Gastroesophageal sphincter (tissue), 3 donors: ENCODE measurements at regions not wholly inside any gene's neighbourhood (a gene's known extent, or its start where the extent isn't known, plus 50 kb on each side); places are given as distances from the start of the nearest gene placed in this dataset.

Experiments
- POLR2A ChIP-seq, 2 donors: fragments of 450-650 bp; IDR thresholded peaks; one replicate each; pipeline ENCODE4 v1.6.1; 2017; ENCODE audit warnings: antibody characterized with exemption in 2 of 2, mild to moderate bottlenecking in 2 of 2, moderate library complexity in 1 of 2
- TF ChIP-seq, protein P1 (sequence below), 4 experiments: fragments of 200-600 bp in 2 of 4; fragments of 450-650 bp in 2 of 4; sonication (generic) in 1 of 4; IDR thresholded peaks; one replicate each; pipeline ENCODE4 v1.5.1; 2017 to 2019; ENCODE audit warnings: antibody characterized with exemption in 4 of 4, mild to moderate bottlenecking in 2 of 4, moderate library complexity in 2 of 4

DNA sequence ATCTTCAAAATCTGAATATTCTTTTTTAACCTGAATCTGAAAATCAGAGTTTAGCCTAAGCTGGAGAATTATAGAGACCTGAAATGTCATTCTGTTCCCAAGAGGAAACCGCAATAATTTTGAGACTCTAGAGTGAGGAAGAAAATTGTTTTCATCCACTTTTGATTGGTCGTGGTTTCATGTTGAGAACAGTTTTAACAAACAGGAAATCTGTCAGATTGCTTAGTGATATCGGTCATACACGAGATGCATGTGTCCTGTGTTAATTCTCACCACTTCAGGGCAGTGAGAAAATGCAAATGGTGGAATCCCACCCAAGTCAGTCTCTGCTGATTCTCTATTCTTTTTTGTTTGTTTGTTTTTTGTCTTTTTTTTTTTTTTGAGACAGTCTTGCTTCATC lies 1498.5 kb upstream of the TMEM132C start:
- TF ChIP-seq POLR2A (IDR thresholded peaks at IDR 0.05) = no peak
- TF ChIP-seq, protein P1, sequence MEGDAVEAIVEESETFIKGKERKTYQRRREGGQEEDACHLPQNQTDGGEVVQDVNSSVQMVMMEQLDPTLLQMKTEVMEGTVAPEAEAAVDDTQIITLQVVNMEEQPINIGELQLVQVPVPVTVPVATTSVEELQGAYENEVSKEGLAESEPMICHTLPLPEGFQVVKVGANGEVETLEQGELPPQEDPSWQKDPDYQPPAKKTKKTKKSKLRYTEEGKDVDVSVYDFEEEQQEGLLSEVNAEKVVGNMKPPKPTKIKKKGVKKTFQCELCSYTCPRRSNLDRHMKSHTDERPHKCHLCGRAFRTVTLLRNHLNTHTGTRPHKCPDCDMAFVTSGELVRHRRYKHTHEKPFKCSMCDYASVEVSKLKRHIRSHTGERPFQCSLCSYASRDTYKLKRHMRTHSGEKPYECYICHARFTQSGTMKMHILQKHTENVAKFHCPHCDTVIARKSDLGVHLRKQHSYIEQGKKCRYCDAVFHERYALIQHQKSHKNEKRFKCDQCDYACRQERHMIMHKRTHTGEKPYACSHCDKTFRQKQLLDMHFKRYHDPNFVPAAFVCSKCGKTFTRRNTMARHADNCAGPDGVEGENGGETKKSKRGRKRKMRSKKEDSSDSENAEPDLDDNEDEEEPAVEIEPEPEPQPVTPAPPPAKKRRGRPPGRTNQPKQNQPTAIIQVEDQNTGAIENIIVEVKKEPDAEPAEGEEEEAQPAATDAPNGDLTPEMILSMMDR (IDR thresholded peaks at IDR 0.05) = no peak
